ENCODE measurements at regions not wholly inside any gene's neighbourhood (a gene's known extent, or its start where the extent isn't known, plus 50 kb on each side); places are given as distances from the start of the nearest gene placed in this dataset.

- TF ChIP-seq CTCF (IDR thresholded peaks at IDR 0.05) = no peak
- no peak for TF ChIP-seq POLR2A (IDR thresholded peaks at IDR 0.05)
Observed at GRCh38 chr5:142375944-142376411, 51.2 kb upstream of the SPRY4 start.

Measured in lower leg skin (tissue), 3 donors.